ENCODE measurements at regions not wholly inside any gene's neighbourhood (a gene's known extent, or its start where the extent isn't known, plus 50 kb on each side); places are given as distances from the start of the nearest gene placed in this dataset.
"Not testable (repeated sequence)": the region's sequence is repeated elsewhere in the genome, so short reads cannot be mapped to it uniquely, and the experiment has no call there.

DNA sequence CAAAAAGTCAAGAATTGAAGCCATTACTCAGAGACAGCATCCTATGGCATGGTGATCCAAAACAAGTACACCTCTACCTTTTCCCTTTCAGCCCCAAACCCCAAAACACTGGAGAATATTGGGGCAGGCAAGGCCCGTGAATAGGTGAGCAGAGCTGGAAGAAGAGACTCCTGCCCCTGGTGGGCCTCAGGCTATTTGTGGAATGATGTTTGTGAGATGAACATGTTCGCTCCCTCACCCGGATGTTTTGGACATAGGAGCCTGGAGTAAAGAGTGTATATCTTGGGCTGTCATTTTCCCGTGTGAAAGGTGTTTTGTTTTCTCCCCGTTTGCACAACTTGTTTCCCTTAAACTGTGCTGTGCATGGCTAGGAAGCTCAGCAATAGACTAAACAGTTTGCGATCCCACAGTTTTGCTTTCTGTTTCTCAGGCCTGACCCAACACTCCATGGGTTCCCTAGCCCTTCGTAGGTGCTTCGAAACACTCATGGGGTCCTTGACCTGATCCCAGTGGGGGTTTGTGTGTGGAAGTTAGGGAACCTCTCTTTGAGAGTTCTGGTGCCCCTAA, 136.5 kb upstream of the TNP1 start:
- H3K4me3 Mint-ChIP-seq, result no peak overlapping the region
- DNase-seq (ENCODE audit: low spot score in 2 of 2) (no peak), ATAC-seq (replicated peaks; ENCODE audit: extremely low read depth, poor library complexity, severe bottlenecking) (no peak)
- H3K9me3 Mint-ChIP-seq, result peaks cover 4% of the 10 kb centered on the region
- H3K27me3 Mint-ChIP-seq, result peaks cover 26% of the 10 kb centered on the region
- H3K4me1 Mint-ChIP-seq, result no peaks in the 10 kb centered on the region
- H3K36me3 Mint-ChIP-seq (ENCODE audit: insufficient read depth), result no peaks in the 10 kb centered on the region
- no peak overlapping the region for H3K27ac Mint-ChIP-seq (ENCODE audit: low read depth)

DNA sequence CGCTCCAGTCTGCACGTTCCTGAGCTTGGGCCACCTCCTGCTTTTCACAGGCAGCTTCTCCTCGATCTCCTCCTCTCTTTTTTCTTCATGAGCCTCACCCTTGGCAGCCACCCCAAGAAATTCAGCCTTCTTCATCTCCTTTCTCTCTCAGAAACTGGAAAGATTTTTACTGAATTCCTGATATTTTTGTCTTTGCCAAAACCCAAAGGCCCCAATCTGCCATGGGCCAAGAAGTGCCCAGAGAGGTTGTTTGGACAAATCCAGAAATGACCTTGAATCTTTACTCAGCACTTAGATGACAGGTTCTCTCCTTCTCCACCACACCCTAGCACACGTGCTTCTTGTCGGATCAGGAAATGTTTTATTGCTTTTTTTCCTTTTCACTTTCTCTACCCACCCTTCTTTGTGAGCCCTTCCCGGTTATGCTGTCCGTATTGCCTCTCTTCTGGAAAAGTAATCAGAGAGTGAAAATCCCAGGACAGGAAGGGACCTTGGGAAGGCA, 134.5 kb upstream of the TNP1 start:
- Mint-ChIP-seq H3K27ac (ENCODE audit: low read depth) (no peak overlapping the region), H3K36me3 (ENCODE audit: insufficient read depth) (no peaks in the 10 kb centered on the region), H3K9me3 (peaks cover 6% of the 10 kb centered on the region), H3K4me1 (no peaks in the 10 kb centered on the region), H3K27me3 (peaks cover 31% of the 10 kb centered on the region), H3K4me3 (no peak overlapping the region)
- ATAC-seq (replicated peaks; ENCODE audit: extremely low read depth, poor library complexity, severe bottlenecking) (no peak), DNase-seq (ENCODE audit: low spot score in 2 of 2) (no peak)

DNA sequence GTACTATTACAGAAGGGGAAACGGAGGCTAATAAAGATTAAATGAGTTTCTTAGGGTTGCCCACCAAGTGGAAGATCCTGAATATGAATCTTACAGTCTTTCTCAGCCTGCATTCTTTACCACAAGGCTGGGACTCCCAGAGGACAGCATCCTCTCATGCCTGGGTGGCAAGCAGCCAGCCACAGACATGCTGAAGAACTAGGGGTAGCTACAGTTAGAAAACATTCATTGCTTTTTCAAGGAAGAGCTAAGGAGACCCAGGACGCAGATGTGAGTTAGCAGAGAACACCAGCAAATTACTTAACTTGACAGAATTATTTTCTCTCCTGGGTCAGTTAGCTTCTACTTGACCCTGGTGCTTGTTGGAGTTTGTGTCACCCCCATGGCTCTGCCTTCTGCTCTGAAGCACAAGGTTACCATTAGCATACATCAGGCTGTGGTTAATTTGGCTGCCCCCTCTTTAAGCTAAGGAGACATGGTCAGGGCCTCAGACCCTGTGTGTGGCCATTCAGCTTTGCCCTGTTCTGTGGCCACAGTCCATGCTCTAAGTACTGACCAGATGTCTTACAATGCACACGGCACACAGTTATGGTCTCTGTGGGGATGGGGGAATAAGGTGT, 132.3 kb upstream of the TNP1 start:
- Mint-ChIP-seq H3K36me3 (ENCODE audit: insufficient read depth) (no peaks in the 10 kb centered on the region), H3K4me1 (no peaks in the 10 kb centered on the region), H3K27me3 (peaks cover 22% of the 10 kb centered on the region), H3K4me3 (no peak overlapping the region), H3K9me3 (peaks cover 6% of the 10 kb centered on the region), H3K27ac (ENCODE audit: low read depth) (no peak overlapping the region)
- DNase-seq (ENCODE audit: low spot score in 2 of 2), result no peak
- no peak for ATAC-seq (replicated peaks; ENCODE audit: extremely low read depth, poor library complexity, severe bottlenecking)

DNA sequence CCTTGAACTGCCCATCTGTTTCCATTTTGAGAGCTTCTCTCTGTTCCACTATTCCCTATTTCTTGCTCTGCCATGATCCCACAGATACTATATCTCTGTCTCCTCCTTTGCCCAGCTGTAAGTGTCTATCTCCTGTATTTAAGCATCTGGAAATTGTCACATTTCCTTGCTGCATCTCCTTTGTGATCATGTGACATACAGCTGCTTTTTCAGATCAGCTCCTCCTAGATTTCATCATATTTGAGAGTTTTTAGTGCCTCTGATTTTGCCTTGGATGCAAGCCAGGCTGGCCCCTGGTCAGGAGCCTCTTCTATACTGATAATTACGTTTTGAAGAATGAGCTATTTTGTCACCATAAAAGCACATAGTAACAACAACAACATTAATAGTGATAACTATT, 131.7 kb upstream of the TNP1 start:
- Mint-ChIP-seq H3K27me3 (peaks cover 22% of the 10 kb centered on the region), H3K4me3 (no peak overlapping the region), H3K27ac (ENCODE audit: low read depth) (no peak overlapping the region), H3K36me3 (ENCODE audit: insufficient read depth) (no peaks in the 10 kb centered on the region), H3K9me3 (peaks cover 6% of the 10 kb centered on the region), H3K4me1 (no peaks in the 10 kb centered on the region)
- ATAC-seq (replicated peaks; ENCODE audit: extremely low read depth, poor library complexity, severe bottlenecking), result no peak
- no peak for DNase-seq (ENCODE audit: low spot score in 2 of 2)

DNA sequence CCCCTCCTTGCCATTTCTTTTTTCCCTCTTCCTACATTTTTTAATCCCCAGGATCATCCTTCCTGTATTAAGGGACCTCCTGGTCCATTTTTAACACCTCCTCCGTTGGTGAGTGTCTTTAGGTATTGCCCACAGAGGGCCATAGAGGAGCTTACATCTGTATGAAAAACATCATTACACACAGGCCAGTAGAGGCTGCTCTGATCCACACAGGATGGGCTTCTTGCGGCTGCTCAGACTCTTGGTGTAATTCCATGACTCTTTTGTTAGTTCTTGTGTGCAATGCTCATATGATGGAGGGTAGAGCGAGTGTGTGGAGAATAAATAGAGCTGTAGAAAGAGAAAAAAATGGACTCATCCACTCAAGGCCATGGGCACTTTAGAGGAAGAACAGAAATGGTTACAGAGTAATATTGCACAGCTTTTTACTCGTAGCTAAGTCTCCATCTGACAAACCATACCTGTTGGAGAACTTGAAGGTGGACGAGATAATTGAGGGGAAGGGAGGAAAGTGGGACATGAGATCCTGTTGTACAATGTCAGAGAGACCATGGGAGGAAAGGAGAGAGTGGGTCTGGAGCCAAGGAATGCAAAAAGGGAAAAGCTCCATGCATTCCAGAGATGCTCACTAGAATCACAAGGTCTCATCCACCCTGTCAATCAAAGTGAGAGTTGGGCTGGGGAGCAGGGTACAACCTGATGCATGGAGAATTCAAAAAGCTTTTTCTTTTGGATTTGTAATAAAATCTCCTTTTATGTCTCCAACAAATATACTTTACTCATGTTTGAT, 129.7 kb upstream of the TNP1 start:
- peaks cover 6% of the 10 kb centered on the region for H3K9me3 Mint-ChIP-seq
- DNase-seq (ENCODE audit: low spot score in 2 of 2) (no peak), ATAC-seq (replicated peaks; ENCODE audit: extremely low read depth, poor library complexity, severe bottlenecking) (no peak)
- H3K27me3 Mint-ChIP-seq, result peaks cover 24% of the 10 kb centered on the region
- H3K27ac Mint-ChIP-seq (ENCODE audit: low read depth), result no peak overlapping the region
- no peaks in the 10 kb centered on the region for H3K4me1 Mint-ChIP-seq
- no peaks in the 10 kb centered on the region for H3K36me3 Mint-ChIP-seq (ENCODE audit: insufficient read depth)
- no peak overlapping the region for H3K4me3 Mint-ChIP-seq

DNA sequence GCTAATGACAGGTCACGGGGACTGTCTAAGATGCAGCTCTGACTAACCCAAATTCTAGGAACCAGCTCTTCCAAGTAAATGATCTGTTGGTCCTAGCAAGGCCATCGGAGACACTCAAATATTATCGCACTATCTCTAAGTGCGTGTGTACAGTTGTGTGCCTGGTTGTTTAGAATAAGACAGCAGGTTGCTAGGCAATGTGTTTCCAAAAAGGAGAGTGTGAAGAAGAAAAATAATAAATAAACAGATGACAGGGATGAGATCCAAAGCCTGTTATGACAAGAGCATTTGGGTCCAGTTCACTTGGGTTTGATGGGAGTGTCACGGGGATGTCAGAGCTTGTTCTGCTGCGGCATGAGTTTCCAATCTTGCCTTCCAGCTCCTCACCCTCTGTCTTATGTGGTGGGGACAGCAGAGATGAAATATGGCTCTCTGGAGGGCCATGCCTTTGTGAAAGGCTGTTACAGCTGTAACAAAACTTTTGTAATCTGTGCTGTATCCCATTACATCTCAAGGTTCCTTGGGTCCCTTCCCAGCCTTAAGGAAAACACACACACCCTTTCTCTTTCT, 127.5 kb upstream of the TNP1 start:
- no peak overlapping the region for H3K4me3 Mint-ChIP-seq
- peaks cover 38% of the 10 kb centered on the region for H3K27me3 Mint-ChIP-seq
- ATAC-seq (replicated peaks; ENCODE audit: extremely low read depth, poor library complexity, severe bottlenecking) (no peak), DNase-seq (ENCODE audit: low spot score in 2 of 2) (no peak)
- H3K9me3 Mint-ChIP-seq, result peaks cover 6% of the 10 kb centered on the region
- no peaks in the 10 kb centered on the region for H3K36me3 Mint-ChIP-seq (ENCODE audit: insufficient read depth)
- H3K27ac Mint-ChIP-seq (ENCODE audit: low read depth), result no peak overlapping the region
- no peaks in the 10 kb centered on the region for H3K4me1 Mint-ChIP-seq

DNA sequence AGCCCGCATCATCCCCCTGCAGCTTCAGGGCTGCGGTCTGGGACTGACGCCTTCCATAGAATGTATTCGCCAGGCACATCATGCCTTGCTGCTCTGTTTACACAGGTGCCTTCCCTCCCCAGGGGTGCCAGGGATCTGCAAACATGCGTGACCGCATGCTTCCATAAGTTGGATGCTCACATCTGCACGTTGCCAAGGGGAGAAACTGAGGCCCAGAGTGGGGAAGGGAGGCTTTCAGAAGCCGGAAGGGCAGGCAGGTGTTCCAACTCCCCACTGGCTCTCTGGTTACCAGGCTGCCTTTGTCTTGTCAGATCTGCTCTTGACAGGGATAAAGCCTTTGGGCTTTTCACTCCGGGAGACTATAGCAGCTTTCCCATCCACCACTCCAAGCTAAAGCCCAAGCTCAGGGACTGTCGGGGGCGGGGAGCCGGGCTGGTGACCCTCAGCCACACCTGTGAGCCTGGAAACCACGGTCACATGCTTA, 125.8 kb upstream of the TNP1 start:
- ATAC-seq (replicated peaks; ENCODE audit: extremely low read depth, poor library complexity, severe bottlenecking) (no peak), DNase-seq (ENCODE audit: low spot score in 2 of 2) (no peak)
- H3K4me3 Mint-ChIP-seq, result no peak overlapping the region
- no peaks in the 10 kb centered on the region for H3K9me3 Mint-ChIP-seq
- H3K4me1 Mint-ChIP-seq, result no peaks in the 10 kb centered on the region
- H3K27me3 Mint-ChIP-seq, result peaks cover 27% of the 10 kb centered on the region
- H3K36me3 Mint-ChIP-seq (ENCODE audit: insufficient read depth), result no peaks in the 10 kb centered on the region
- H3K27ac Mint-ChIP-seq (ENCODE audit: low read depth), result no peak overlapping the region

DNA sequence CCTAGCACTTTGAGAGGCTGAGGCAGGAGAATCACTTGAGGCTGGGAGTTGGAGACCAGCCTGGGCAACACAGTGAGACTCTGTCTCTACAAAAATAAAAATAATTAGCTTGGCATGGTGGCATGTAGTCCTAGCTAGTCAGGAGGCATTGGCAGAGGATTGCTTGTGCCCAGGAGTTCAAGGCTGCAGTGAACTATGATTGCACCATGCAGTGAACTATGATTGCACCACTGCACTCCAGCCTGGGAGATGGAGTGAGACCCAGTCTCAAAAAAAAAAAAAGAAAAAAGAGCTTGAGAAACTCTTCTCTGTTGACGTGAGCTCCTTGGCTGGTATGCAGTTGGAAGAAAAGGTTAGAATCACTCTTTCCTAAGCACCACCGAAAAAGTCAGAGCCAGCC, 125.1 kb upstream of the TNP1 start:
- Mint-ChIP-seq H3K9me3 (peaks cover under 1% of the 10 kb centered on the region), H3K4me3 (no peak overlapping the region), H3K4me1 (no peaks in the 10 kb centered on the region), H3K36me3 (ENCODE audit: insufficient read depth) (no peaks in the 10 kb centered on the region), H3K27me3 (peaks cover 29% of the 10 kb centered on the region), H3K27ac (ENCODE audit: low read depth) (no peak overlapping the region)
- DNase-seq (ENCODE audit: low spot score in 2 of 2) (no peak), ATAC-seq (replicated peaks; ENCODE audit: extremely low read depth, poor library complexity, severe bottlenecking) (no peak)

DNA sequence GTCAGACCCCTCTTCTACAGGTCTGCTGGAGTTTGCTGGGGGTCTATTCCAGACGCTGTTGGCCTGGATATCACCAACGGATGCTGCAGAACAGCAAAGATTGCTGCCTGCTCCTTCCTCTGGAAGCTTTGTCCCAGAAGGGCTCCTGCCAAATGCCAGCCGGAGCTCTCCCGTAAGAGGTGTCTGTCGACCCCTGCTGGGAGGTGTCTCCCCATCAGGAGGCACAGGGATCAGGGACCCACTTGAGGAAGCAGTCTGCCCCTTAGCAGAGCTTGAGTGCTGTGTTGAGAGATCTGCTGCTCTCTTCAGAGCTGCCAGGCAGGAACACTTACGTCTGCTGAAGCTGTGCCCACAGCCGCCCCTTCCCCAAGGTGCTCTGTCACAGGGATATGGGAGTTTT, 122.1 kb upstream of the TNP1 start:
- H3K4me1 Mint-ChIP-seq; ATAC-seq (replicated peaks; ENCODE audit: extremely low read depth, poor library complexity, severe bottlenecking); H3K4me3 Mint-ChIP-seq; H3K9me3 Mint-ChIP-seq; DNase-seq (ENCODE audit: low spot score in 2 of 2); H3K36me3 Mint-ChIP-seq (ENCODE audit: insufficient read depth); H3K27ac Mint-ChIP-seq (ENCODE audit: low read depth): not testable (repeated sequence)
- peaks cover 39% of the 10 kb centered on the region for H3K27me3 Mint-ChIP-seq

DNA sequence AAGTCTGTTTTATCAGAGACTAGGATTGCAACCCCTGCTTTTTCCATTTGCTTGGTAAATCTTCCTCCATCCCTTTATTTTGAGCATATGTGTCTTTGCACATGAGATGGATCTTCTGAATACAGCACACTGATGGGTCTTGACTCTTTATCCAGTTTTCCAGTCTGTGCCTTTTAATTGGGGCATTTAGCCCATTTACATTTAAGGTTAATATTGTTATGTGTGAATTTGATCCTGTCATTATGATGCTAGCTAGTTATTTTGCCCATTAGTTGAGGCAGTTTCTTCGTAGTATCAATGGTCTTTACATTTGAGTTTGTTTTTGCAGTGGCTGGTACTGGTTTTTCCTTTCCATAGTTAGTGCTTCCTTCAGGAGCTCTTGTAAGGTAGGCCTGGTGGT, 120.6 kb upstream of the TNP1 start:
- DNase-seq (ENCODE audit: low spot score in 2 of 2); H3K9me3 Mint-ChIP-seq; H3K4me1 Mint-ChIP-seq; ATAC-seq (replicated peaks; ENCODE audit: extremely low read depth, poor library complexity, severe bottlenecking); H3K36me3 Mint-ChIP-seq (ENCODE audit: insufficient read depth); H3K27ac Mint-ChIP-seq (ENCODE audit: low read depth); H3K4me3 Mint-ChIP-seq: not testable (repeated sequence)
- peaks cover 29% of the 10 kb centered on the region for H3K27me3 Mint-ChIP-seq

DNA sequence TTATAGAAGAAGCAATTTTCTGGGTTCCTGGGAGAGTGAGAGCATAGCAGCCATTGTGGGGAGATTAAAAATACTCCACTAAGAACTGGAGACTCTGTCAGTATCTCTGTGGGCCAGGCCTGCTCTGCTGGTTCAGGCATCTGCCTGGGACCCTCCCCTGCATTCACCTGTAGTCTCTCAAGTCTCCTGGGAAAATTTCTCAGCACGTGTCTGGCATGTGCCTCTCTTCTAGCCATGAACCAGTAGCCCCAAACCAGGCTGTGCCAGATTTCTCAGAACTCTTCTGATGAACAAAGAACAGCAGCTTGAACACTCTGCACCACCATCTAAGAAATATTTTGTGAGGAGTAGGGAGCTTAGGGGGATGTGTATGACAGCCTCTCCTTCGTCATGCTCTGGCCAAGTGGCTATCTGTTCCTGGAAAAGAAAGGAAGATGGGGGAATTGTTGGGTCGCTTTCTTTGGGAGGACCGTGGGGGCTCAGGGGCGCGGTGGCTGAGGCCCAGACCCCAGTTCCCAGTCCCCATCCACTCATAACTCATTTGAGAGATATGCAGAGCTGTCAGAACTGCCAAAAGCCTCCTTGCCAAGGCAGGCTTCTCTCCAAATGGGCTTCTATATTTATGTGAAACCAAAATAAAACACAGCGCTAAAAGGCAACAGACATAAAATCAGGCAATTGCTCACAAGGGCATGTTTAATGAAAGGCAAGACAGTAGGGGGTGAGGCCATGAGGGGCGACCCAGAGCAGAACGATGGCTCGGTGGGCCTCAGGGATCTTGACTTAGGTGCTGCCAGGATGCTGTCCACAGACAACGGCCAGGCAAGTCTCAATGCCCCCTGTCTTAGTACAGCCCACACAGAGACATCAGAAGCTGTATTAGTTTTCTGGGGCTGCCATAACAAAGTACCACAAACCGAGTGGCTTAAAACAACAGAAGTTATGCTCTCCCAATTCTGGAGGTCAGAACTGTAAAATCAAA, 114.7 kb upstream of the TNP1 start:
- Mint-ChIP-seq H3K4me3 (no peak overlapping the region), H3K36me3 (ENCODE audit: insufficient read depth) (no peaks in the 10 kb centered on the region), H3K27ac (ENCODE audit: low read depth) (no peak overlapping the region), H3K27me3 (peaks cover 7% of the 10 kb centered on the region), H3K9me3 (peaks cover 4% of the 10 kb centered on the region), H3K4me1 (no peaks in the 10 kb centered on the region)
- no peak for ATAC-seq (replicated peaks; ENCODE audit: extremely low read depth, poor library complexity, severe bottlenecking)
- DNase-seq (ENCODE audit: low spot score in 2 of 2), result no peak

DNA sequence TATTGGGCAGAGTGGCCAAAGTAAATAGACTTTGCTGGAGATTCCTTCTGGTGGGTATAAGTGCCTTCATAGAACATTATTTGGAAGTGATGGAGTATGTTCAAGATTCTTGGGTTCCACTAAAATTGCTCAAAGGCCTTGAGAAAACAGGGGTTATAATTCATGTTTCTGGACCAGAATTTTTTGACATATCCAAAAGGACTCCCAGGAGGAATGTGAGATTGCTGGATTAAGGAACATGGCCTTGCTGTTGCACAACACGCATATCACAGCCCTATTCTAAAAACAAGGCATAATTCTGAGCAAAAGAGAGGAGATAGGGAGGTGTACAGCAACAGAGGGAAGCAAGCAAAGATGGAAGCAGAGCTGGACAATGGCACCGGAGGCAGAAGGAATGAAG, 111.7 kb upstream of the TNP1 start:
- DNase-seq (ENCODE audit: low spot score in 2 of 2) (no peak), ATAC-seq (replicated peaks; ENCODE audit: extremely low read depth, poor library complexity, severe bottlenecking) (no peak)
- Mint-ChIP-seq H3K4me1 (no peaks in the 10 kb centered on the region), H3K4me3 (no peak overlapping the region), H3K27ac (ENCODE audit: low read depth) (no peak overlapping the region), H3K36me3 (ENCODE audit: insufficient read depth) (no peaks in the 10 kb centered on the region), H3K27me3 (peaks cover 16% of the 10 kb centered on the region), H3K9me3 (no peaks in the 10 kb centered on the region)
